CD4-positive, alpha-beta T cell treated with Interferon alpha-2 for 1 hour (primary cell): ENCODE measurements at regions not wholly inside any gene's neighbourhood (a gene's known extent, or its start where the extent isn't known, plus 50 kb on each side); places are given as distances from the start of the nearest gene placed in this dataset.
"Not testable (repeated sequence)": the region's sequence is repeated elsewhere in the genome, so short reads cannot be mapped to it uniquely, and the experiment has no call there.

Experiments used
- DNase-seq, 2 donors: peaks; one replicate each; pipeline ENCODE4 v3.0.0-alpha.2; 2020 to 2022

- DNase-seq: no peak
These were observed 467.6 kb upstream of the SMIM21 start for GRCh38 chr18:75895135-75895534.

- DNase-seq: no peak
These were observed 457.2 kb upstream of the SMIM21 start for GRCh38 chr18:75884728-75885127.

- DNase-seq: no peak
These were observed 453.5 kb upstream of the SMIM21 start for GRCh38 chr18:75880925-75881504.

GRCh38 chr18:75880266-75880665 lies 452.8 kb upstream of the SMIM21 start:
- DNase-seq: no peak

GRCh38 chr18:75879196-75879595 lies 451.7 kb upstream of the SMIM21 start:
- DNase-seq: no peak

- no peak for DNase-seq
These were observed 448.1 kb upstream of the SMIM21 start for GRCh38 chr18:75875559-75875958.

- DNase-seq: no peak
These were observed 447.0 kb upstream of the SMIM21 start for GRCh38 chr18:75874401-75875089.

GRCh38 chr18:75871596-75871995 lies 444.1 kb upstream of the SMIM21 start:
- no peak for DNase-seq

- DNase-seq: no peak
These were observed 441.7 kb upstream of the SMIM21 start for GRCh38 chr18:75869162-75869561.

- no peak for DNase-seq
These were observed 440.5 kb upstream of the SMIM21 start for GRCh38 chr18:75868031-75868430.

- no peak for DNase-seq
These were observed 438.1 kb upstream of the SMIM21 start for GRCh38 chr18:75865639-75866038.

- DNase-seq: no peak
These were observed 437.3 kb upstream of the SMIM21 start for GRCh38 chr18:75864816-75865215.

- no peak for DNase-seq
These were observed 436.2 kb upstream of the SMIM21 start for GRCh38 chr18:75863696-75864095.

GRCh38 chr18:75862458-75862857 lies 435.0 kb upstream of the SMIM21 start:
- DNase-seq: no peak

- DNase-seq: no peak
These were observed 432.7 kb upstream of the SMIM21 start for GRCh38 chr18:75860166-75860565.

- no peak for DNase-seq
These were observed 432.0 kb upstream of the SMIM21 start for GRCh38 chr18:75859533-75859932.

GRCh38 chr18:75858754-75859153 lies 431.3 kb upstream of the SMIM21 start:
- DNase-seq: no peak

- DNase-seq: no peak
These were observed 430.1 kb upstream of the SMIM21 start for GRCh38 chr18:75857558-75857957.

- no peak for DNase-seq
These were observed 427.3 kb upstream of the SMIM21 start for GRCh38 chr18:75854808-75855207.

- DNase-seq: no peak
These were observed 426.7 kb upstream of the SMIM21 start for GRCh38 chr18:75854174-75854573.

- no peak for DNase-seq
These were observed 418.8 kb upstream of the SMIM21 start for GRCh38 chr18:75846321-75846720.

GRCh38 chr18:75845413-75845812 lies 417.9 kb upstream of the SMIM21 start:
- no peak for DNase-seq

GRCh38 chr18:75844146-75844545 lies 416.6 kb upstream of the SMIM21 start:
- no peak for DNase-seq

- no peak for DNase-seq
These were observed 412.6 kb upstream of the SMIM21 start for GRCh38 chr18:75840131-75840530.

GRCh38 chr18:75839686-75840085 lies 412.2 kb upstream of the SMIM21 start:
- not testable (repeated sequence) for DNase-seq
